ENCODE measurements at regions not wholly inside any gene's neighbourhood (a gene's known extent, or its start where the extent isn't known, plus 50 kb on each side); places are given as distances from the start of the nearest gene placed in this dataset.
"Not testable (repeated sequence)": the region's sequence is repeated elsewhere in the genome, so short reads cannot be mapped to it uniquely, and the experiment has no call there.

- DNase-seq: no peak
Observed at GRCh38 chr4:138890891-138891570, 124.5 kb upstream of the NOCT start.

GRCh38 chr4:138889216-138889615 is 126.4 kb upstream of the NOCT start:
- DNase-seq: no peak

GRCh38 chr4:138887741-138888140 is 127.8 kb upstream of the NOCT start:
- DNase-seq: no peak

GRCh38 chr4:138887341-138887740 is 128.2 kb upstream of the NOCT start:
- no peak for DNase-seq

GRCh38 chr4:138879757-138880156 is 135.8 kb upstream of the NOCT start:
- DNase-seq: no peak

GRCh38 chr4:138875891-138876608 is 139.5 kb upstream of the NOCT start:
- DNase-seq: no peak

- no peak for DNase-seq
Observed at GRCh38 chr4:138871555-138871875, 144.1 kb upstream of the NOCT start.

- DNase-seq: peak; percentile 45
Observed at GRCh38 chr4:138870737-138871554, 144.6 kb upstream of the NOCT start.

- DNase-seq: no peak
Observed at GRCh38 chr4:138869631-138870030, 145.9 kb upstream of the NOCT start.

- DNase-seq: no peak
Observed at GRCh38 chr4:138869165-138869564, 146.4 kb upstream of the NOCT start.

GRCh38 chr4:138868562-138868961 is 147.0 kb upstream of the NOCT start:
- DNase-seq: no peak

- no peak for DNase-seq
Observed at GRCh38 chr4:138867404-138867803, 148.2 kb upstream of the NOCT start.

GRCh38 chr4:138866314-138866713 is 149.3 kb upstream of the NOCT start:
- DNase-seq: no peak

- no peak for DNase-seq
Observed at GRCh38 chr4:138865765-138866164, 149.8 kb upstream of the NOCT start.

- DNase-seq: no peak
Observed at GRCh38 chr4:138864961-138865720, 150.4 kb upstream of the NOCT start.

- DNase-seq: no peak
Observed at GRCh38 chr4:138863160-138863559, 152.4 kb upstream of the NOCT start.

- no peak for DNase-seq
Observed at GRCh38 chr4:138861135-138861534, 154.4 kb upstream of the NOCT start.

- DNase-seq: not testable (repeated sequence)
Observed at GRCh38 chr4:138860357-138860756, 155.2 kb upstream of the NOCT start.

- DNase-seq: no peak
Observed at GRCh38 chr4:138859254-138859653, 156.3 kb upstream of the NOCT start.

GRCh38 chr4:138858419-138858818 is 157.2 kb upstream of the NOCT start:
- DNase-seq: no peak

GRCh38 chr4:138857416-138857815 is 158.2 kb upstream of the NOCT start:
- no peak for DNase-seq

GRCh38 chr4:138852681-138853080 is 162.9 kb upstream of the NOCT start:
- no peak for DNase-seq
